NCI-H748 (cell line): ENCODE measurements at regions not wholly inside any gene's neighbourhood (a gene's known extent, or its start where the extent isn't known, plus 50 kb on each side); places are given as distances from the start of the nearest gene placed in this dataset.

ENCODE experiments used
- DNase-seq: peaks from one replicate; lab custom pipeline; 2025; ENCODE audit not compliant: unreplicated experiment; lab: John Stamatoyannopoulos, UW

DNA sequence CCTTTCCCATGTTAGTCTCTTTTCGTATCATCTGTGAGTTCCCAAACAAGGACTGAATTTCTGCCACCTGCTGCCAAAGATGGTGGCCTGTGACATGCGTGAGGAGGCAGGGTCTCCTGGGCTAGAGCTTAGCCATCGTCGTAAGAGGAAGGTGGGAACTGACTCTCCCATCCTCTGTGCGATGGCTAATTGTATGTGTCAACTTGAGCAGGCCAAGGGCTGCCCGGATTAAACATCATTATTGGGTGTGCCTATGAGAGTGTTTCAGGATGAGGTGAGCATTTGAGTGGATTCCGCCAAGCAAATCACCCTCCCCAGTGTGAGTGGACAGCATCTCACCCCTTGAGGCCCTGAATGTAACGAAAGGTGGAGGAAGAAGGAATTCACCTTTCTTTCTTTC lies 220.7 kb upstream of the DIO3 start:
- no peak for DNase-seq

DNA sequence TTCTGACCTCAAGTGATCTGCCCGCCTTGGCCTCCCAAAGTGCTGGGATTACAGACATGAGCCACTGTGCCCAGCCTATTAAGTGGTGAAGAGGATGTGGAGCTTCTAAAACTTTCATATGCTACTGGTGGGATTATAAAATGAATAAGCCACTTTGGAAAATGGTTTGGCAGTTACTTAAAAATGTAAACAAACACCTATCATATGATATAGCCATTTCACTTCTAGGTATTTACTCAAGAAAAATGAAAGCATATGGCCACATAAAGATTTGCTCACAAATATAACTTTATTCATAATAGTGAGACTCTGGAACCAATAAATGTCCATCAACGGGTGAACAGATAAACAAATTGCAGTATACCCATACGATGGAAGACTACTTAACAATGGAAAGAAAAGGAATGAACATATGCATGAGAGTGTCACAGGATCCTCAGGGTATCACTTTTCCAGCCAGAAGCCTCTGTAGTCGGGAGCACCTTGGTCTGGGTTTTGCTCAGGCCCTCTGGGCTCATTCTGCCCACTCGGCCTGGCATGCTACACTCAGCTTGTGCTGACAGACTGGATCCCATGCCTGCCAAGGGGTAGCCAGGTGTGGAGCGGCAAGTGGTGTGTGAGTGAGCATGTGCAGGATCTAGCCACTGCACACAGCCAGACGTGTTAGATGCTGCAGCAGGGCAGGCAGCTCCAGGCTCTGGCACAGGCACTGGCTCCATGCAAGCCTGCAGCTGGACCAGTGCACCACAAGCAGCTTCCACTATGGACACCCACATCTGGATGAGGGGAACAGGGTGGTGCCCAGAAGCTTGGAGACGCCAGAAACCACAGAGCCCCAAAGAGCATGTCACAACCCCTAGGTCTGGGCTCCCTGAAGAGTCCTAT lies 213.2 kb upstream of the DIO3 start:
- DNase-seq: no peak

DNA sequence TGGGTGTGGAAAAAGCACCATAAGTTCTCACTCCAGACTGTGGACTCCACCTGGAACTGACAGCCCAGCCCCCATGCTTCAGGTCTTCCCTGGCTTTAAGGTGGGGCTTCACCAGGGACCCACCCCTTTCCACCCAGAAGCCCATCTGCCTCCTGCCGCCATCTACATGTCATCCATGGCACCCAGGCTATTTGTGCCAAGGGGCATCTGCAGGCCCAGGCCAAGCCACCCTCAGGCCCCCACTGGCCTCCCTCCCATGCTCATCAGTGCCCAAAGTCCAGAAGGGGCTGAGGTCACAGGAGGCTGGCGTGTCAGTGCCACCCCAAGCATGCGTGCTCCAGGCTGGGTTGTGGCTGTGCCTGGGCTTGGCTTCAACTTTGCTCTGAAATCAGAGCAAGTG lies 212.2 kb upstream of the DIO3 start:
- DNase-seq: no peak

DNA sequence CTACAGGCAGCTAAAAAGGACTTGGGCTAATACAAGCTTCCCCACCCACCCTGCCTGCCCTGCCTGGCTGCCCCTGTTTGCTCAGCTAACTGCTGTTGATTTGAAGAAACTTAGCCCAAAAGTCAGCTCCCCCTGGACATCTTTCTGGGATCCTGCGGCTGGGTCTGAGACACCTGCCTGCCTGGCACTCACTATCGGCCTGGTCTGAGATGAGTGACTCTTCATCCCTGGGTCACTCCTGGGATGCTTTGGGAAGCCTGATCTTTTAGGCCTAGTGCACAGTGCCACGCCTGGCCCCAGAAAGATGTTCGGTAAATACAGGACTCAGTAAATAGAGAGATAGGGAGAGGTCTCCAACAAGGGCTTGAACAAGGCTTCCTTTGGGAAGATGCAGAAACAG lies 211.3 kb upstream of the DIO3 start:
- no peak for DNase-seq

DNA sequence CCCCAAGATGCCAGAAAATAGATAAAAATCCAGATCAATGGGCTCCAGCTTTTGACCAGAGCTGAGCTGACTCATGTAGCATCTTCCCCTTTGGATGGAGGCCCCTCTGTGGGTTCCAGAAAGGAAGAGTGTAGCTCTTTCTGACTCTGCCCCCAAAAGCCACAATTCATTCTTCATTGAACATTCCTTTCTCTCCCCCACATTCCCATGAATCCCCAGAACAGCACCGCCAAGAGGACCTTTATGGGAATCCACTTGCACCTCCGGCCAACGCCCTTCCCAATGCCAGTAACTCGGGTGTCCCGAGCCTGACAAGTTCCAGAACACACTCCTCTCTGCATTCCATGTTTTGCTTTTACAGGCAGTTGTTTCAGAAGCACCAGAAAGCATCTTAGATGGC lies 210.6 kb upstream of the DIO3 start:
- DNase-seq: no peak

DNA sequence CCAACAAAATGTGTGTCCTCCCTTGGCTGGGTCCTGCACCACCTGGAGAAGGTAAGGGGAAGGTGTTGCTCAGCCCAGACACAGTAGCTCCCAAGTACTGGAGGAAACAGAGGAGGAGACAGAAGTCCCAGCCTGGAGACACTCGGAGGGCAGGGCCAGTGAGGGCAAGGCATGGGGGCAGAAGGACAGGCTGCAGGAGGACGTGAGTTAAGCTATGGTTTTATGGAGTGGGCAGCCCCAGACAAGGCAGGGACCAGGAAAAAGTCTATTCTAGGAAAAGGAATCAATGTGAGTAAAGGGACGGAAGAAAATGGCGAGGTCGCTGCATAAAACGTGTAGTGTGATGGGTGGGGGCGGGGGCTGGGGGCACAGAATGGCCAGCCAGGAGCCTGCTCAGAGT lies 210.1 kb upstream of the DIO3 start:
- no peak for DNase-seq

DNA sequence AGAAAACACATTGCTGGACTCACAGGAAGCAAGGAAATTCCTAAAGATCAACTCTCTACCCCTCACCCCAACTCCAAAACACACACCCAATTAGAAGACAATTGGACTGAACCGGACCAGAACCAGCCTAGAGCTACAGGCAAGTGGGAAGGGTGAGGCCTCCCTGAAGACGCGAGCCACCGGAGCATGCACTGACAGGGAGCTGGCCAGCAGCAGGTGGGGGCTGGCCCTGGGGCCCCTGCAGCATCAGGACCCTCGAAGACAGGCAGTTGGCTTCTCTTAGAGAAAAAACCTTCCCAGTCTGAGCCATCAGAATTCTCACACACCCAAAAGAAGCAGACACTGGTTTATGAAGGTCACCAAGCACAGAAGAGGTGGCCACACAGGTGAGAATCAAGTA lies 209.5 kb upstream of the DIO3 start:
- DNase-seq: no peak

DNA sequence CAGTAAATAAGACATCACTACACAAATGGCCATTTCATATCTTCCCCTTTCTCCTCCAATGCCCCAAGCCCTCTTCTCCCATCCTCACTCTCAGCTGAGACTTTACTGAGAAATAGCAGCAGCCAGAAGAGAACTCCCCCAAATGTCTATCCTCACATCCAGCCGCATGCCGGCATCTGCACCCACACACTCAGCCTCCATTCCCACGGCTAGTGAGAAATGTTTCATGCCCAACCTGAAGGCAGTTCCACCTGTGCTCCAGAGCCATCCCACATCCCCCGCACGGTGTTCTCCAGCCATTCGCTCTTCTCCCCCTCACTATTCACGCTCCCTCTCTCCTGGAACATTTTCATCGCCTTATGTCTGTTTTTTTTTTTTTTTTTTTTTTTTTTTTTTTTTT lies 208.7 kb upstream of the DIO3 start:
- DNase-seq: no peak

DNA sequence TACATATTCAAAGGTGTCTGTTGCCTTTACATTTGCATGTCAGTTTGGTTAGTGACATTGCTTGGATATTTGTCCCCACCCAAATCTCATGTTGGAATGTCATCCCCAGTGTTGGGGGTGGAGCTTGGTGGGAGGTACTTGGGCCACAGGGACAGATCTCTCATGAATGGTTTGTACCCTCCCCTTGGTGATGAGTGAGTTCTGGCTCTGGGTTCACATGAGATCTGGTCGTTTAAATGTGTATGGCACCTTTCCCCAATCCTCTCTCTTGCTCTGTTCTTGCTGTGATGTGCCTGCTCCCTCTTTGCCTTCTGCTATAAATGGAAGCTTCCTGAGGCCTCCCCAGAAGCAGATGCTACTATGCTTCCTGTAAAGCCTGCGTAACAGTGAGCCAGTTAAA lies 207.9 kb upstream of the DIO3 start:
- no peak for DNase-seq

DNA sequence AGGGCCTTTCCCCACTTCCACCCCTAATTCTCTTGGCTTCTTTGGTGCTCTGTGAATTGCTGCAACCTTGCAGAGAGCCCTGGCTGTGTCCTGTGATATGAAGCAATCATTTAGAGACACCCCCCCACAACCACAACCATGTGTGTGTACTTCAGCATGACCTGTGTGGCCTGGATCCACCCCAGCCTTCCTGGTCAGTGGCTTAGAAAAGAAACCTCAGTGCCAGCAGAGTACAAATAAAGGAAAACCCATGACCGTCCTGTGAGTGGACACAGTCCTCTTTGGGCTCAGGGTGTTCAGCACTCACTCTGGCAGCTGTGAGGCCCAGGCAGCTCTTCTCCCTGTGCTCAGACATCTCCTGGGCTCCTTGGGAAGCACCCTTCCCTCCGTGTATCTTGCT lies 206.6 kb upstream of the DIO3 start:
- DNase-seq: no peak

DNA sequence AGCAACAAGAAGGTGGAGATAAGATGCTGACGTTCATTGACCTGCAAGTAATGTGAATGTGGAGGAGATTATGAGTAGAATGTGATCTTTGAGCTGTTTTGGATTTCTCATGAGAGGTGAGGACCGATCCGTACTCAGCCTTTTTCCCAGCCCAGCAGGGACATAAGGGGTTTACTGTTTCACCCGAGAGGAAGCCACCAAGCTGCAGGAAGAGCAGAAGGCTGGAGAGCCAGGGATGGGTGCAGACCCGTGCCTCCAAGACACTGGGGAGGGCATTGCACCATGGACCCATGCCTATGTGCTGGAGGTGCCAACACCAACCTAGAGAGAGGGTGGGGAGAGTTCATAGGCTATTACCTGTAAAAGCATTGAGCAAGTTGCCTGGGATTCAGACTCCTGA lies 206.0 kb upstream of the DIO3 start:
- no peak for DNase-seq

DNA sequence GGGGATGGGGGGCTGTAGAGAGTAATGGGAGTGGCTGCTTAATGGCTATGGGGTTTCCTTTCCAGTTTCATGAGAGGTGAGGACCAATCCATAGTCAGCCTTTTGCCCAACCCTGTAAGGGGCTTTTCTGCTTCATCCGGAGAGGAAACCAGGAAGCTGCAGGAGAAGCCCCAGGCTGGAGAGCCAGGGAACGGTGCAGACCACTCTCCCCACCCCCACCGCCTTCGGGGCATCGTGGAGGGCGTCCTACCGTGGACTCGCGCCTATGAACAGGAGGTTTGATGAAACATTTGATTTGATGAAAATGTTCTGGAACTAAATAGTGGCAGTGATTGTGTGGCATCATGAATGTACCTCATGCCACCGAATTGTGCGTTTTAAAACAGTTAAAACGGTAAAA lies 204.3 kb upstream of the DIO3 start:
- no peak for DNase-seq

DNA sequence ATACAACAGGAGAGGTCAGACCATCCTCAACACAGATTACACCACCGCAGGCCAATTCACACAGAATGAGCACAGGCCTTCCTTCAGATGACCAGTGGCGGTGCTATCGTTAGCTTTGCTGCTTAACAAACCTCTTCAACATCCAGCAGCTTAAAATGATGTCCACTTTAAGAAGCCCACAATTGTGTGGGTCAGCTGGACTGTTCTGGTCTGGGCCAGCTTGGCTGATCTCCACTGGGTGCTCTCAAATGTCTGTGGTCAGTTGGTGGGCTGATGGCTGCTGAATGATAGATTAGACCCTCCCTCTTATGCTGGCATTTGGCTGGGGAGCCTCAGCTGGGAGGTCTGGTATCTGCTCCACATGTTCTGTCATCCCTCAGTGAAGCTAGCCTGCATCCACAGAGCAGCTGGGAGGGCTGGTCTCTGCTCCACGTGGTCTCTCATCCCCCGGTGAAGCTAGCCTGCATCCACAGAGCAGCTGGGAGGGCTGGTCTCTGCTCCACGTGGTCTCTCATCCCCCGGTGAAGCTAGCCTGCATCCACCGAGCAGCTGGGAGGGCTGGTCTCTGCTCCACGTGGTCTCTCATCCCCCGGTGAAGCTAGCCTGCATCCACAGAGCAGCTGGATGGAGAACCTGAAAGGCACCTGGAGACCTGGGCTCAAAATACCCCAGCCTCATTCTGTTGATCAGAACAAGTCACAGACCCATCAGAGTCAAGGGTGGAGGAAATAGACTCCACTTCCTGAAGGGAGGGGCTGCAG lies 203.6 kb upstream of the DIO3 start:
- DNase-seq: no peak

DNA sequence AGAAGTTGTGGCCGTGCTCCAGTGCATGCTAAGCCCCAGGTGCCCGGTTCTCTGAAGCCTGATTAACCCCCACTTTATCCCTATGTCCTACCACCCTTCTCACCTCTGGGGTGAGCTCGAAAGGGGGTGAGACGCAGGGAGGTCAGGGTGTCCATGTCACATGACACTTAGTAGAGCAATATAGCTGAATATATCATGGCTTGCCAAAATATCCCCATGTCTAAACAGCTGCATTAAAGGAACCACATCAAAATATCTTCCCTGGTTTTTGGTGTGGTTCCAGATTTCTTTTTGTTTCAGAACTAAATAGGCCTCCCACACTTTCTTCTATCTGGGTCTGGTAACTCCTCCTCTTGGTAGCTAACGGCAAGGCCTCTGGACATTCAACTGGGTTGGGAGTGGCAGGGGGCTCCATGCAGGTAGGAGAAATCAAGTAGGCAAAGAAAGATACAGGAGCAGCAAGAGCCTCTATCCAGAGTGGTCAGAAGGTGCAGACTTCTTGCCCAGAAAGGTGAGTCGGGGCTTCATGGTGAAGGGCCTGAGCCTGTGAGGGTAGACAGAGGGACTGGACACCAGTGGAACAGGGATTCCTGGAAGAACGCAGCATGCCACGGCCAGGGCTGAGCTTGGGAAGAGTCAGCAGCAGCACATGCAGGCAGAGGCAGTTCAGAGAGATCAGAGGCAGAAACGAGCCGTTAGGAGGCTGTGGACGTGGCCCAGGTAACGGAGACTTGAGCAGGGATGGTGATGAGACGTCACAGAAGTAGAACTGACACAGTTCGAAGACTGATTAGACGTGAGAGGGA lies 202.8 kb upstream of the DIO3 start:
- DNase-seq: no peak

DNA sequence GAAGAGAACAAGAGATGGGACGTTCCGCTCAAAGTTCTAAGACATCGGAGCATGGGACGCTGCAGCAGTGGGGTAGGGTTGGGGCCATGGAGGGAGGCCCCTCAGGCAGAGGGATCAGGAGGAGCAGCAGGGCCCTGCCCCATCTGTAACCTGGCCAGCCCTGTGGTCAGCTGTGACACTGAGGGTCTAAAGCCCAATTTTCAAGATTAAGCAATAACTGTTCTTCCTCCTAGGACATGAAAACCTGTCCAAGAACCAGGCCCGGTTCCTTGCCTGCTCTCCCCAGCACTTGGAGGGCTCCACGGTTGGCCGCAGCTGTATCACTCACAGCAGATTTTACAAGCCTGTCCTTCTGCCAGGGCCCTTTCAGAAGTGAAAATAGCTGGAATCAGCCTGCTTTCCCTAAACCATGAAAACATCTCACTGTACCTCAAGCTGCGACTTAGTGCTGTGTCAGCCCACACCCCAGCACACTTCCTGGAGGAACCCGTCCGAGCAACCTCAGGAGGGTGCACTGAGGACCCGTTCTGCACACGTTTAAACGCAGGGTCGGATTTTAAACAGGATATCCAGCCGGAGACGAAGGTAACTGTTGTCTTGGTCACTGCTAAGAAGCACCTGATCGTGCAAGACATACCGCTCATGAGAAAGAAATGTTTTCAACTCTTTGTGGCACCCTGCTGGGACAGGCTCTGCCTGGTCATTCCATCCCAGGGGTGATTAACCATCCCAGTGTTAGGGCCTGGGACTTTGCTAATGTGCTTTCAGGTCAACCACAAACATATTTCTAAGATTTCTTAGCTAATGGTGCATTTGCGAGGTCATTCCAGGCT lies 201.9 kb upstream of the DIO3 start:
- no peak for DNase-seq

DNA sequence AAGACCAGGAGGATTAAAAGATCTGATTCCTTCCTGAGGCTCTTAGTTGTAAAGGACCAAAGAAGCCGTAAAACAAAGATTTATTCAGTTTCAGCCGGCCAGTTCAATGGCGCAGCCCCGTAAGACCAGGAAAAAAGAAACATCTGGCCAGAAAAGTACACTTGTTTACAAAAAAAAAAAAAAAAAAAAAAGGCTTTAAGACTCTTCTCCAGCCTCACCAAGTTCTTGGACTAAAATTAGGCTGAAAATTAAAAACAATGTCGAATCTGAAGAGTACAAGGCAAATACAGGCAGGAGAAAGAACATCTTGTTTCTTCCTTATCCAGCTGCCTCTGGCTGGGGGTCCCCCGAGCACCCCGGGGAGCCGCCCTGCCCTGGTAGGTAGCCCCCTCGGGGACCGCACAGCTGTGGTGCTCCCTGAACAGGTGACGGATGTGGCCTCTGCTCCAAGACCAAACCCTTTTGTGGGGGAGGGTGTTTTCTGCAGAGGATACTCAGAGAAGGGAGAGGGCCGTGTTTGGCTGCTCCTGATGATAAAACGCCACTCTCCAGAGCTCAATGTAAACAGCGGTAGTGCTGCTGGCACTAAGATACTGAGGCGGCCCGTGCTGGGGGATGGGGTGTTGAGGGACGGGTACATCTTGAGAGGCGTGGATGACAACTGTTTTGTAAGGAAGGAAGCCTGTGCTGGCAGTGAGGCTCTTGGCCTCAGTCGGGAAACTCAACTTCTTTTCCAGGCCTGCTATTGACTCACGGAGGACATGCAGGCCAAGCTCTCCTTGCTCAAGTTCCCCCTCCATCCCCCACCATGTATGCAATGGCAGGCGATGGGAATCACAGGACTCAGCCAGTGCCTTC lies 201.0 kb upstream of the DIO3 start:
- DNase-seq: peak; percentile 22

DNA sequence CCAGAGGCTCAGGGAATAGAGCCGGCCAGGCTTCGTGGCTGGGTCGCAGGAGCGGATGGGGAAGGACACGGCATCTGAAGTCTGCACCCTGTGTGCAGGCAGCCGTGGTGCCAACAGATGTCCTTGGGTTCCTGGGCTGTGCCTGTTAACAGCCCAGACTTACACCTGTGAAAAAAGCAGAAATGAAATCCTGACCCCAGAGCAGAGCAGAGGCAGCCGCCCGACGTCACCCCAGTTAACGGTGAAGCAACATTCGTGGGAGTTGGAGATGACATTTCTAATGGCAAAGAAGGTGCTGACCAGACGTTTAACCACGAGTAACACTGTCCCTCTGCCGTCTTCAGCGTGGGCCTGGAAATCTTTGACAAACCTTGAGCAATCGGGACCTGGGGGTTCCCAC lies 200.3 kb upstream of the DIO3 start:
- no peak for DNase-seq

DNA sequence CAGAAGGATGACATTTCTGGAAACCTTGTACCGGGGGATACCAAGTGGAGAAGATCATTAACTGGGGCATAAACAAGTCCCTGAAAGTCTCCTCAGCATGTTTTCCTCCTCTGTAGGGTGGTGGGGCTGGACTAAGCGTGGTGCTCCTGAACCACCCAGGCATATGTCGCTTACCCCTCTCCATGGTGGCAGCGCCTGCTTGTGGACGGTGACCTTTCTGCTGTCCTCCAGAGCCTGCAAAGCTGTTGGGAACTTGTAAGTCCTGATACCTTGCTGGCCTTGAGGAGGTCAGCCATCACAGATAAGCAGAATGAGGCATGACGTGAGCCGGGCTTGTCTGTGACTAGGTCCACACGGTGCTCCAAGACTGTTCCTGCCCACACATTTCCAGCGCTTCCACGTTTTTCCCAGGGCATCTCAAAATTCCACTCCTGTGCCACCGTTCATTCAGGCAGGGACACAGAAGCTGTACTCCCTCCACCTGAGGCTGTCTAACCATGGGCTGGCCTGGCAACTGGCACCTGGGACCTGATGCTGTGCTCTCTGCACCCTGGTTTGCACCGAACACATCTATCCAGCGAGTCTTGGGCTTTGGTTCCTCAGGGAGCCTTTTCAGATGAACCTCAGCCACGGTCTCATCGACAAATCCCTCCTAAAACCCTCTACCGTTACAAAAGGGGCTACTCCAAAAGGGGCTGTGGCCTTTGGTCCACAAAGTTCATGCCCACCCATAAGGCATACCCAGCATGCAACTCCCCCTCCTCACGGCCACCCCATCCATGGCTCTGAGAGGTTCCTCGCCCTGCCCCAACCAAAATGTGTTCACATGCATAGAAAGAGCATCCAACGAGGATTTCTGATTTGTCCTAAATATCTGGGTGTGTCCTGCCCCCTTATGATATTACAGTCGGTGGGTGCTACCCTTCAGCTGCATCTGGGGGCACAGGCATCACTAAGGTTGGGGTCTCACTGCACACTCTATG lies 199.6 kb upstream of the DIO3 start:
- no peak for DNase-seq
